ENCODE measurements at regions not wholly inside any gene's neighbourhood (a gene's known extent, or its start where the extent isn't known, plus 50 kb on each side); places are given as distances from the start of the nearest gene placed in this dataset.

DNA sequence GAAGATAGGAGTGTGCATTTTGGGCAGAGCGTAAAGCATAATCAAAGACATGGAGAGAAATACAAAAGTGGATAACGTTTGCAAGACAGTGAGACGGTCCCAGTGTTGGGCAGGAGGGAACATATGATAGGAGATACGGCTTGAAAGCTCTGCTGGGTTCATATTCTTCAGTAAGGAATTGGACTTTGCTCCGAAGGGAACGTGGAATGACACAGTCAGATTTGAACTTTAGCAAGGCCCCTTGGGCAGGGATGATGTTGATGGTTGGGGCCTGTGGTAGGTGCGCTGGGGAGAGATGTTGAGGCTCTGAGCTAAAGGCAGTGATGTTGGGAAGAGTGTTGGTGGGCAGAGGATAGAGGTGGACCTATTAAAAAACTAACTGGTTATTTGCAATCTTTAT is 143.5 kb upstream of the TBX3 start:
- DNase-seq (no peak), ATAC-seq (no peak)
- H3K9me3 ChIP-seq, result no peaks in the 10 kb centered on the region
- no peaks in the 10 kb centered on the region for H3K4me1 ChIP-seq
- no peak overlapping the region for H3K27ac ChIP-seq
- no peaks in the 10 kb centered on the region for H3K27me3 ChIP-seq
- intact Hi-C loops (cut with DNase I; ENCODE audit: low total_unique reads), result no loop called here
- H3K36me3 ChIP-seq, result no peaks in the 10 kb centered on the region
- no peak for TF ChIP-seq CTCF (IDR thresholded peaks at IDR 0.05 in 4 of 5, conservative IDR thresholded peaks at IDR 0.05 in 1 of 5)
- in situ Hi-C loops (cut with MboI; ENCODE audit: low sequenced_read_pairs in 4 of 4), result no loop called here
- no peak overlapping the region for H3K4me3 ChIP-seq

- no peaks in the 10 kb centered on the region for H3K4me1 ChIP-seq
- in situ Hi-C loops (cut with MboI; ENCODE audit: low sequenced_read_pairs in 4 of 4), result no loop called here
- H3K27me3 ChIP-seq, result no peaks in the 10 kb centered on the region
- DNase-seq, result no peak
- intact Hi-C loops (cut with DNase I; ENCODE audit: low total_unique reads), result no loop called here
- no peak overlapping the region for H3K27ac ChIP-seq
- TF ChIP-seq POLR2A (IDR thresholded peaks at IDR 0.05) (no peak), CTCF (IDR thresholded peaks at IDR 0.05 in 4 of 5, conservative IDR thresholded peaks at IDR 0.05 in 1 of 5) (no peak)
- no peak overlapping the region for H3K4me3 ChIP-seq
- H3K36me3 ChIP-seq, result no peaks in the 10 kb centered on the region
- ATAC-seq, result no peak
- H3K9me3 ChIP-seq, result no peaks in the 10 kb centered on the region
Observed at GRCh38 chr12:114826244-114826643, 142.3 kb upstream of the TBX3 start.

GRCh38 chr12:114823724-114824123 is 139.7 kb upstream of the TBX3 start:
- intact Hi-C loops (cut with DNase I; ENCODE audit: low total_unique reads) (no loop called here), in situ Hi-C loops (cut with MboI; ENCODE audit: low sequenced_read_pairs in 4 of 4) (no loop called here)
- TF ChIP-seq POLR2A (IDR thresholded peaks at IDR 0.05) (no peak), CTCF (IDR thresholded peaks at IDR 0.05 in 4 of 5, conservative IDR thresholded peaks at IDR 0.05 in 1 of 5) (no peak)
- H3K27ac ChIP-seq, result no peak overlapping the region
- H3K9me3 ChIP-seq, result no peaks in the 10 kb centered on the region
- H3K27me3 ChIP-seq, result no peaks in the 10 kb centered on the region
- DNase-seq (no peak), ATAC-seq (no peak)
- no peak overlapping the region for H3K4me3 ChIP-seq
- H3K36me3 ChIP-seq, result no peaks in the 10 kb centered on the region
- H3K4me1 ChIP-seq, result no peaks in the 10 kb centered on the region

DNA sequence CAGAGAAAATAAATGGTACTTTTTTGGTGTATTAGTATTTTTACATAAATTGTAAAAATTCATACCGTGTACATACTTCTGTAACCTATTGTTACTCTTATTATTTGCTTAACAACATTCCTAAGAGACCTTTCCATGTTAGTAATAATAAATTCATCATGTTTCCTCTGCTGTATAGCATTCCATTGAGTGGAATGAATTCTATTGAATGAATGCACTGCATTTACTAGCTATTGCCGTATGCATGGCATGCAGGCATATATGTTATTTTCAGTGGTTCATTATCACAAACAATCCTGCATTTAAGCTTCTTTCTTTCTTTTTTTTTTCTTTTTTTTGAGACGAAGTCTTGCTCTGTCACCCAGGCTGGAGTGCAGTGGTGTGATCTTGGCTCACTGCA is 137.6 kb upstream of the TBX3 start:
- Histone ChIP-seq H3K27ac (no peak overlapping the region), H3K36me3 (no peaks in the 10 kb centered on the region), H3K4me3 (no peak overlapping the region), H3K27me3 (no peaks in the 10 kb centered on the region), H3K4me1 (peaks cover 0 to 6% of the 10 kb centered on the region in 2 donors), H3K9me3 (no peaks in the 10 kb centered on the region)
- TF ChIP-seq CTCF (IDR thresholded peaks at IDR 0.05 in 4 of 5, conservative IDR thresholded peaks at IDR 0.05 in 1 of 5), result no peak
- TF ChIP-seq POLR2A (IDR thresholded peaks at IDR 0.05), result no peak
- intact Hi-C loops (cut with DNase I; ENCODE audit: low total_unique reads) (no loop called here), in situ Hi-C loops (cut with MboI; ENCODE audit: low sequenced_read_pairs in 4 of 4) (no loop called here)
- DNase-seq (no peak), ATAC-seq (no peak)

DNA sequence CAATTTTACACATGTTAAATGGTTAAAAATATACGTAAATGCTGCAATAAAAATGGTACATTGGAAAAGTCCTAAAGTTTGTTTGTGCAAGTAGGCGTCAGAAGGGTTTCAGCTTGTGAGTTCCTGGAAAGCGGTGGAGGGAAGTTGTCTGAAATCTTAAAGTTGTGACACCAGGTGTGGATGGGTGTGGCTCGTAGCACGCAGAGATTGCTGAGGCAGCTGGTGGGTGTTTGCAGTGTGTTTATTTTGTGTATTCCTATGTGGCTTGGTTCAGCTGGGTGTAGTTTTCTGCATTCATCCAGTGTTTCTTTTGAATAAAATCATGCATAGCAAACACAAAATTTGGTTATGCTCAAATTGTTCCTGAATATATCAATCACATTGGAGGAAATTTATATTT is 136.8 kb upstream of the TBX3 start:
- Histone ChIP-seq H3K9me3 (no peaks in the 10 kb centered on the region), H3K4me3 (no peak overlapping the region), H3K27ac (no peak overlapping the region), H3K4me1 (peaks cover 0 to 6% of the 10 kb centered on the region in 2 donors), H3K36me3 (no peaks in the 10 kb centered on the region), H3K27me3 (no peaks in the 10 kb centered on the region)
- intact Hi-C loops (cut with DNase I; ENCODE audit: low total_unique reads), result no loop called here
- DNase-seq, result no peak
- no peak for ATAC-seq
- in situ Hi-C loops (cut with MboI; ENCODE audit: low sequenced_read_pairs in 4 of 4), result no loop called here
- TF ChIP-seq CTCF (IDR thresholded peaks at IDR 0.05 in 4 of 5, conservative IDR thresholded peaks at IDR 0.05 in 1 of 5) (no peak), POLR2A (IDR thresholded peaks at IDR 0.05) (no peak)

All from gastrocnemius medialis (tissue), 4 donors.